ENCODE measurements at regions not wholly inside any gene's neighbourhood (a gene's known extent, or its start where the extent isn't known, plus 50 kb on each side); places are given as distances from the start of the nearest gene placed in this dataset.

GRCh38 chr3:13260259-13261103, 159.6 kb downstream of the NUP210 start:
- TF ChIP-seq POLR2A (IDR thresholded peaks at IDR 0.05) (no peak), CTCF (IDR thresholded peaks at IDR 0.05) (peak; percentile 7 to 24 (median 21))

All from right lobe of liver (tissue), 4 donors.